NCI-H1436 (cell line): ENCODE measurements at regions not wholly inside any gene's neighbourhood (a gene's known extent, or its start where the extent isn't known, plus 50 kb on each side); places are given as distances from the start of the nearest gene placed in this dataset.
"Not testable (repeated sequence)": the region's sequence is repeated elsewhere in the genome, so short reads cannot be mapped to it uniquely, and the experiment has no call there.

Experiments used
- DNase-seq: peaks from one replicate; lab custom pipeline; 2025; lab: John Stamatoyannopoulos, UW

DNA sequence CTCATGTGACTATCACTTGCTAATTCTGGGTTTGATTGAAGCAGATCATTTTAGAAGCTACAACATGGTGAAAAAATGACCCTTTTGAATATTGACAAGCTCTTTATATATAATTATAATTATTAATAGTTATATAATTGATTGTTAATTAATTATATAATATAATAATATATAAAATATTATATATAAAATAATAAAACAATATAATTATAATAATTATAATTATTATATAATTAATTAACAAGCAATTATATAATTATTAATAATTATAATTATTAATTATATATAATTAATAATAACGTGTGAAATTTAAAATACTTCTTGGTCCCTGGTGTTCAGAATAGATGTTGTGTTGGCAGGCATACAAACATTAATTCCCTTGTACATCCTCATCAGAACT, 404.1 kb upstream of the CDH19 start:
- DNase-seq = no peak

DNA sequence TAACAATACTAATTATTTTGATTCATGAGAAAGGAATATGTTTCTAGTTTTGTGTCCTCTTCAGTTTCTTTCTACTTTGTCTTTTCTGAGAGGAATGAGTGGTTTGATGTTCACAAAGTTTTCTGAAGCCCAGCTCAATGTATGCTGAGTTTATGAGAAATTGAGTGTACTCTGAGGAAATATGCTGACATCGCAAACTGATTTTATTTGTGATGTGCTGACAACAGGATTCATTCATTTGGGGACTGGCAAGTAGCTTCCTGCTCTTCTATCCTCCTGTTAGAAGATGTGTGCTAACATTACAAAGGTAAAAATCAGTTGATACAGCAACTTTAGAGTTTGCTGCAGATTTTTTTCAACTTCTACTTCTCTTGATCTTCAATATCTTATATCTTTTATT, 403.2 kb upstream of the CDH19 start:
- no peak for DNase-seq

DNA sequence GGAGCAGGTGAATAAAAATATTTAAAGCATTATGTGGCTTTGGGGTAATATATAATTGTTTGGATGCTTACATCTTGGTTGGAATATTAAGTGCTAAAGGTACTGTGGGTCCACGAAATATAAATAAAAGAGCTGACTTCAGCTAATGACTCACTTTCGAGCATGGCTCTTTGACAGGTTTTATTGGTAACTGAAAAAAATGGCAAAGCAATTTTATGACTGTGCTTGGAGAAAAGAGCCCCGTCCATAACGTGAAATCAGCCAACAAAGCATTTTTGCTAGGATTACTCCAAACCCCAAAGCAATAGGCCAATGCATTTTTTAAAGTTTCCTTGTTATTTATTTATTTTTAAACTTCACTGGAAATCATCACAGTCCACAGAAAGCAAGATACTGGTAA, 397.2 kb upstream of the CDH19 start:
- no peak for DNase-seq

- no peak for DNase-seq
Measured at GRCh38 chr18:66999003-66999402, 395.1 kb upstream of the CDH19 start.

- DNase-seq = no peak
Measured at GRCh38 chr18:66995270-66995669, 391.4 kb upstream of the CDH19 start.

- no peak for DNase-seq
Measured at GRCh38 chr18:66994790-66995189, 390.9 kb upstream of the CDH19 start.

DNA sequence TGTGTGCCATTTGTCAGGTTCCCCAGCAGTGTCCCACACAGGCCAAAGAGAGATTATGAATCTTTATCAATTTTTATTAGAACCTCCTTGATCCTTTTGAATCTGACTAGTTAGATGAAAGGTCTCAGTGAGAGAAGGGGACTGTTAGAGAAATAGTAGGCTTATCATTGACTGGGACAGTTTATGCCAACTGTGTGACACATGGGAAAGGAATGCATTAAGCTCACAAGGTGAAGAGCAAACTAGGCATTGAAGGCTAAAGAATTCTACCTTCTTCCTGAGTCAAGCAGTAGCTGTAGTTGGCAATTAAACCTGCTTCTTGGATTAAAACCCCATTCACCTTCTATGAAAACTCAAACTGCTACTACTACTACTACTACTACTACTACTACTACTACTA, 389.6 kb upstream of the CDH19 start:
- no peak for DNase-seq

DNA sequence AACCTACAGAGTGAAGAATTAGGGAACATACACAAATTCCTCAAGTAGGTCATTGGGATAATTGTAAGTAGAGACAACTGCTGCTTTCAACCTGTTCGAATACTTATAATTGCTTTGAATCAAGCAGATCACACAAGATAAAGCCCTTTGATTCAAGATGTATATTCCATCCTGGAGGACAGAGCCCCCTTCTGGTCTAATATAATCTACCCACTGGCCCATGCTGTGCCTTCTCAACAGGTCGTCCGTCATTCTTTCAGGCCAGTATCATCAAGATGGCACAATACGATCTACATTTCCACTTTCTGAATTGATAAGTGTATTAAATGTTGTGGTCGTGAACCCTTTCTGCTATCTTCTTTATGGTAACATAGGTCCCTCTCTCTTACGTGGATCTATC, 387.0 kb upstream of the CDH19 start:
- DNase-seq = no peak

DNA sequence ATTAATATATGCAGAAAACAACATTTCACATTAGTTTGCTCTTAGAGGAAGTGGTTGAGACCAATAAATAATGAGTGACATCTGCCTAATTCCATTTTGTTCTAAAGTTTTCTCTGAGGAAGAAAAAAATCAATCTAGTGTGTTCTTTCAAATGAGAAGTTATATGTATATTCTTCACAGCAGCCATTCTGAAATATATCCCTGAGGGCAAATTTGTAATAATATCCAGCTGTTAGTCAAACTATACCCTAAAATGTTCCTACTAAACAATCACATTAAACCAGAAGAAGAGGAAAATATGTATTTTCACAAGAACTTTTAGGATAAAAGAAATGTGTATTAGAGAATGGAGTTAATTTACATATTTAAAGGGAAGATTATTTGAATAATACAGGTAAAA, 375.1 kb upstream of the CDH19 start:
- DNase-seq = no peak

DNA sequence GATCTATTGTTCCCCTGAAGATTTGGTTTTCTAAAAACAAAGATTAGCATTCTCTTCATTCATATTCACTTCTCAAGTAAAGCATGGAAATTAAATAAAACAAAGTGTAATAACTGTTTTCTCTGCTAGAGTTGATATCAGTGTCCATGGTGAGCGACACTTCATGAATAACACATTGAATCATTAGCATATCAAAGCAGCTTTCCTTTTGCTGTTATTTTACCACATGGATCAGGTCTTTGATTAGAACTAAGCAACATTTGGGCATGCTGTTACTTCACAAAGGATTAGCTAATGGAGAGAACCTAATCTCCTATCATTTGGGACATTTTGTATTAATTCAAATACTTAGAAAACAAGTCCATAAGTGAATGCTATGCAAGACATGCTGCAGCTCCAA, 368.8 kb upstream of the CDH19 start:
- no peak for DNase-seq

- DNase-seq = no peak
Measured at GRCh38 chr18:66971960-66972359, 368.1 kb upstream of the CDH19 start.

DNA sequence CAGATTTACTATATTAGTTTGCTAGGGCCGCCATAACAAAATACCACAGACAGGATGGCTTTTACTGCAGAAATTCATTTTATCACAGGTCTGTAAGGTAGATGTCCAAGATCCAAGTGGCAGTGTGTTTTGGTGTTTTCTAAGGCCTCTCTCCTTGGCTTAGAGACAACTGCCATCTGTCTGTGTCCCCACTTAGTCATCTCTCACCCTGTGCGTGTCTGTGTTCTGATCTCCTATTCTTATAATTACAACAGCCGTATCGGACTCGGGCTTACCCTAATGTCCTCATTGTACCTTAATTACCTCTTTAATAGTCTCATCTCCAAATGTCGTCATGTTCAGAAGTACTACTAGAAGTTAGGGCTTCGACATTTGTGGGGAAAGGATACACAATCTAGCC, 362.3 kb upstream of the CDH19 start:
- DNase-seq = no peak

GRCh38 chr18:66958309-66958708, 354.4 kb upstream of the CDH19 start:
- DNase-seq = no peak

DNA sequence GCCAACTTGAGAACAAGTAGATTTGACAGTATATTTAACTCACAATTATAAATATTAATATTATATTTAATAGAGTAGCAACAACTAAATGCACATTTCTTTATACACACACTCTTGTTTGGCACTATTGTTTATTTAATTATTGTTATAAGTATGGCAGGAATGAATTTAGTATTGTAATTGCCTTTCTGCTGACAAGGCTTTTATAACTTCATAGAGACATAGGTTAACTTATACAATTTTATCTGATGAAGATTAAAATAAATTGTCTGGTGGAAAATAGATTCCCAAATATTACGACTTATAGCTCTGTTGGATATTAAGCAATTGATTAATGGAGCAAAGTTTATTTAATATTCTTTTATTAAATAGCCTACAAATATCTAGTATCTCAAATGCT, 347.9 kb upstream of the CDH19 start:
- DNase-seq = no peak

- DNase-seq = no peak
Measured at GRCh38 chr18:66949419-66949818, 345.5 kb upstream of the CDH19 start.

DNA sequence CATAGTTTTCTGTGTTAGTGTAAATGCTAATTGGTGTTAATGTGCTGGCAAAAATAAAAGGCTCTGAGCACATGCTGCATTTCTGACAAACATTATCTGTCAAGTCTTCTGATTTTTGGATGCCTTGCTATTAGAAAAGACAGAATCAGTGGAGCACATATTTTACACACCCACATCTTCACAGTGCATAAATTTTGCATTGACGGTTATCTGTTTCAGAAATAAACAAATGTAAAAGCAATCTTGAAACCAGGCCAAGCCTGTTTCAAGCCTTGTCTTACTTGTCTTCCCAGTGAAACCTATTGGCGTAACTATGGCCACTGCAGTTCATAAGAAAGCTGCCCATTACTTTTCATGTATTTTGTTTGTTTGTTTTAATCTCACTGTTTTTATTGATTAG, 333.7 kb upstream of the CDH19 start:
- no peak for DNase-seq

GRCh38 chr18:66931010-66931409, 327.1 kb upstream of the CDH19 start:
- DNase-seq = no peak

- no peak for DNase-seq
Measured at GRCh38 chr18:66916834-66917233, 312.9 kb upstream of the CDH19 start.

- no peak for DNase-seq
Measured at GRCh38 chr18:66900837-66901236, 296.9 kb upstream of the CDH19 start.

DNA sequence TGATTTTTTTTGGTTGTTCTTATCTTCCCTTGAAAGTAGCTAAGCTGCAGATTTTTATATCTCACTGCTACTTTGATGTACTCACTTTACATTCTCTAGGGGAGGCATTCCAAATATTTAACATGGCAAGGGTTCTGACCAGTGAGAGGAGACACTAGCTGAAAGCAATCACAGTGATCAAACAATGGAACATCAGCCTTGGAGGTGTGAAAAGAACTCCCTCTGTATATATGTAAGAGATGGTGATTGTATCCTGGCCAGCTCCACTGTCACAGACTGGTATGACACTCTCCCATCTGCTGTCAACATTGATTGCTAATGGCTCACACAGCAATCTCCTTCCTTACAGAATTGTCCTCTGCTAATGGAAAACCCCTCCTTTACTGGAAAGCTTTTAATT, 291.7 kb upstream of the CDH19 start:
- DNase-seq = no peak

- no peak for DNase-seq
Measured at GRCh38 chr18:66894851-66895250, 291.0 kb upstream of the CDH19 start.

GRCh38 chr18:66892388-66892787, 288.5 kb upstream of the CDH19 start:
- DNase-seq = not testable (repeated sequence)

DNA sequence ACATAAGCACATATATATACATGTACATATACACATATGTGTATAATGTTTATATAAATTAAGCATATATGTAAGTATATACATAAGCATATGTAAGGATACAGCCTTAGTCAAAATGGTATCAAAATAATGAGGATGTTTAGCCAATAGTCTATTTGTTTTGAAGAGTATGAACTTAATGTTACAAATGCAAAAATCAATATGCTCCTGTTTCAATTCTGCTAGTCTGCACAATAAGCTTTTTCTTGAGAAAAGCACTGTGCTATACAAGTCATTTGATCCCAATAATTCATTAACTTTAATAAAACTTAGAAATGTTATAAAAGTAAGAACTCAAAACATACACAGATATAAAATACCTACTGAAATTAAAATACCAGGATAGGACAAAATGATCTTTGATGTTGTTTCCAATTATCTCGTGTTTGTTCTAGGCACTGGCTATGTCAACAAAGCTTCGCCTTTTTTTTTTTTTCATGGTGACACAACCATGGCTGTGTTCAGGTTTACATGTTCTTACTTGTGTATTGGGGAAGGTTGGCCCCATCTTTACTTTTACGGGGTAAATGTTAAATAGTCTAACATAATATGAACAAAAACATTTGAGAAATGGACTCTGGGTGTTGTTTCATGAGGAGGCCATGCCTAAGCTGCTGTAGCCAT, 271.1 kb upstream of the CDH19 start:
- DNase-seq = no peak

- no peak for DNase-seq
Measured at GRCh38 chr18:66874375-66874774, 270.5 kb upstream of the CDH19 start.

DNA sequence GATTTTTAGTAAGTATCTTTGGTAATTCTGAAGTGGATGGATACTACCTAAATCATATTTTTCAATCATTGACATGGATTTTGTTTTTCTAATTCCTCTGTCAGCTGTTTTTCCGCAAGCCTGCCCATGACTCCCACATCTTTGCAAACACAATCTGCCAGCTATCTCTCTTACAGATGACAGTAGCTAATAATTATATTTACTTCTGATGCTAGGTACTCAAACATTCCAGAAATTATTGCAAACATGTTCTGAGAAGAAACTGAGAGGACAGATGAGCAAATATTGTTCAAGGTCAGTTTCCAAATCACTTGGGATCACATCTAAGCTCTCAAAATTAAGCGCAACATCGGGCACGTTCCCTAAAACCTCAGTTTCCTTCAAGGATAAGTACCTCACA, 270.0 kb upstream of the CDH19 start:
- no peak for DNase-seq
